ENCODE measurements at regions not wholly inside any gene's neighbourhood (a gene's known extent, or its start where the extent isn't known, plus 50 kb on each side); places are given as distances from the start of the nearest gene placed in this dataset.

DNA sequence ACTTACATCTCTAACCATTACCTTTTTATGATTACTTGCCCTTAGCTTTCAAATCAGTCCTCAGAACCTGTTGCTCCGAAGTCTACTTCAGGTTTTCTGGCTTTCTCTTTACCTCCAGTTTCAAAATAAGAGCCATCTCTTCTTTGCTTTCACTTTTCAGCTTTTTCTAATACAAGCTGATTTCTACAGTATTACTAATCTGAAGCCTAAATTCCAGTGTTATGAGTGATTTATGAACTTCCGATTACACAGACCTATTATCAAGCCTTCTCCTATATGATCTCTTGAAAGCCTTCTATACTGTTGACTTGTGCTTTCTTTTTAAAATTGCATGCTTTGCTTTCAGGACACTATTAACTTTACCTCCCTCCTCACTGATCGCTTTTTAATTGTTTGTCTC lies 1307.8 kb upstream of the CELF2 start:
- dilution Hi-C loops (cut with MboI; ENCODE audit: extremely low pct_ligation_motif_present, low sequenced_read_pairs), result no loop called here
- Histone ChIP-seq H3K4me1 (ENCODE audit: control insufficient read depth, extremely low read depth, insufficient read depth, low read length) (no peaks in the 10 kb centered on the region), H2AFZ (ENCODE audit: control insufficient read depth, low read length) (no peak overlapping the region), H3K9me3 (ENCODE audit: control insufficient read depth, low read depth, low read length) (no peaks in the 10 kb centered on the region), H3K79me2 (ENCODE audit: control insufficient read depth, insufficient read depth, low read length) (no peaks in the 10 kb centered on the region), H3K27me3 (ENCODE audit: control insufficient read depth, extremely low read depth, insufficient read depth, low read length) (no peaks in the 10 kb centered on the region), H3K9me1 (ENCODE audit: control insufficient read depth, extremely low read depth, insufficient read depth, low read length) (no peaks in the 10 kb centered on the region), H3K36me3 (ENCODE audit: control insufficient read depth in 2 of 2, extremely low read depth in 1 of 2, insufficient read depth in 2 of 2, low read length in 2 of 2) (no peaks in the 10 kb centered on the region), H3K4me2 (ENCODE audit: control insufficient read depth, extremely low read depth, insufficient read depth, low read depth, low read length) (no peak overlapping the region), H3K4me3 (ENCODE audit: control insufficient read depth in 2 of 3, extremely low read depth in 1 of 3, insufficient read depth in 2 of 3, low read depth in 1 of 3, low read length in 3 of 3) (no peak overlapping the region), H3K27ac (ENCODE audit: control insufficient read depth, insufficient read depth, low read length) (no peak overlapping the region), H3K9ac (ENCODE audit: control insufficient read depth, extremely low read depth, insufficient read depth, low read length) (no peak overlapping the region), H4K20me1 (ENCODE audit: control insufficient read depth, extremely low read depth, insufficient read depth, low read length) (no peaks in the 10 kb centered on the region)
- FAIRE-seq (no peak), DNase-seq (ENCODE audit: low read depth, low spot score) (no peak)
- TF ChIP-seq, protein P1, sequence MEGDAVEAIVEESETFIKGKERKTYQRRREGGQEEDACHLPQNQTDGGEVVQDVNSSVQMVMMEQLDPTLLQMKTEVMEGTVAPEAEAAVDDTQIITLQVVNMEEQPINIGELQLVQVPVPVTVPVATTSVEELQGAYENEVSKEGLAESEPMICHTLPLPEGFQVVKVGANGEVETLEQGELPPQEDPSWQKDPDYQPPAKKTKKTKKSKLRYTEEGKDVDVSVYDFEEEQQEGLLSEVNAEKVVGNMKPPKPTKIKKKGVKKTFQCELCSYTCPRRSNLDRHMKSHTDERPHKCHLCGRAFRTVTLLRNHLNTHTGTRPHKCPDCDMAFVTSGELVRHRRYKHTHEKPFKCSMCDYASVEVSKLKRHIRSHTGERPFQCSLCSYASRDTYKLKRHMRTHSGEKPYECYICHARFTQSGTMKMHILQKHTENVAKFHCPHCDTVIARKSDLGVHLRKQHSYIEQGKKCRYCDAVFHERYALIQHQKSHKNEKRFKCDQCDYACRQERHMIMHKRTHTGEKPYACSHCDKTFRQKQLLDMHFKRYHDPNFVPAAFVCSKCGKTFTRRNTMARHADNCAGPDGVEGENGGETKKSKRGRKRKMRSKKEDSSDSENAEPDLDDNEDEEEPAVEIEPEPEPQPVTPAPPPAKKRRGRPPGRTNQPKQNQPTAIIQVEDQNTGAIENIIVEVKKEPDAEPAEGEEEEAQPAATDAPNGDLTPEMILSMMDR (optimal IDR thresholded peaks at IDR 0.05 in 1 of 3, IDR thresholded peaks at IDR 0.05 in 1 of 3, conservative IDR thresholded peaks at IDR 0.05 in 1 of 3; ENCODE audit: extremely low read depth in 1 of 3, insufficient read depth in 2 of 3, low read length in 3 of 3), result no peak
- no peak for TF ChIP-seq EZH2 (IDR thresholded peaks at IDR 0.05; ENCODE audit: low read length)

DNA sequence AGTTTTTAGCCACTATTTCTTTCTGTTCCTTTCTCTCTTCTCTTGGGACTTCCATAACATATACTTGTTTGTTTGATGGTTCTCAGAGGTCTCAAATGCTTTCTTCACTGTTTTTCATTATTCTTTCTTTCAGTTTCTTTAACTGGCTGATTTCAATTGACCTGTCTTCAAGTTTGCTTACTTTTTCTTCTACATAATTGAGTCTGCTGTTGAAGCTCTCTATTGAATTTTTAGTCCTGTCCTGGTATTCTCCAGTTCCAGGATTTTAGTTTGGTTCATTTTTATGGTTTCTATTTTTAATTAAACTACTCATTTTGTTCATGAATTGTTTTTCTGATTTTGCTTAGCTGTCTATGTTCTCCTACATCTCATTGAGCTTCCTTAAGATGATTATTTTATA lies 1305.3 kb upstream of the CELF2 start:
- DNase-seq (ENCODE audit: low read depth, low spot score) (no peak), FAIRE-seq (no peak)
- H3K79me2 ChIP-seq (ENCODE audit: control insufficient read depth, insufficient read depth, low read length), result no peaks in the 10 kb centered on the region
- H3K9ac ChIP-seq (ENCODE audit: control insufficient read depth, extremely low read depth, insufficient read depth, low read length), result no peak overlapping the region
- no peaks in the 10 kb centered on the region for H4K20me1 ChIP-seq (ENCODE audit: control insufficient read depth, extremely low read depth, insufficient read depth, low read length)
- no peak for TF ChIP-seq EZH2 (IDR thresholded peaks at IDR 0.05; ENCODE audit: low read length)
- TF ChIP-seq, protein P1 (optimal IDR thresholded peaks at IDR 0.05 in 1 of 3, IDR thresholded peaks at IDR 0.05 in 1 of 3, conservative IDR thresholded peaks at IDR 0.05 in 1 of 3; ENCODE audit: extremely low read depth in 1 of 3, insufficient read depth in 2 of 3, low read length in 3 of 3), result no peak
- dilution Hi-C loops (cut with MboI; ENCODE audit: extremely low pct_ligation_motif_present, low sequenced_read_pairs), result no loop called here
- no peak overlapping the region for H2AFZ ChIP-seq (ENCODE audit: control insufficient read depth, low read length)
- H3K27me3 ChIP-seq (ENCODE audit: control insufficient read depth, extremely low read depth, insufficient read depth, low read length), result no peaks in the 10 kb centered on the region
- no peak overlapping the region for H3K4me3 ChIP-seq (ENCODE audit: control insufficient read depth in 2 of 3, extremely low read depth in 1 of 3, insufficient read depth in 2 of 3, low read depth in 1 of 3, low read length in 3 of 3)
- no peak overlapping the region for H3K4me2 ChIP-seq (ENCODE audit: control insufficient read depth, extremely low read depth, insufficient read depth, low read depth, low read length)
- no peaks in the 10 kb centered on the region for H3K4me1 ChIP-seq (ENCODE audit: control insufficient read depth, extremely low read depth, insufficient read depth, low read length)
- H3K9me3 ChIP-seq (ENCODE audit: control insufficient read depth, low read depth, low read length), result no peaks in the 10 kb centered on the region
- H3K27ac ChIP-seq (ENCODE audit: control insufficient read depth, insufficient read depth, low read length), result no peak overlapping the region
- H3K9me1 ChIP-seq (ENCODE audit: control insufficient read depth, extremely low read depth, insufficient read depth, low read length), result no peaks in the 10 kb centered on the region
- no peaks in the 10 kb centered on the region for H3K36me3 ChIP-seq (ENCODE audit: control insufficient read depth in 2 of 2, extremely low read depth in 1 of 2, insufficient read depth in 2 of 2, low read length in 2 of 2)
